H9 (cell line): ENCODE measurements at regions not wholly inside any gene's neighbourhood (a gene's known extent, or its start where the extent isn't known, plus 50 kb on each side); places are given as distances from the start of the nearest gene placed in this dataset.

Source experiments
- DNase-seq: peaks from one replicate; pipeline ENCODE4 v3.0.0-alpha.2; 2017
- H2AFZ ChIP-seq: one replicate; pipeline ENCODE4 v1.6.1; 2013; ENCODE audit warnings: mild to moderate bottlenecking, low read length, control low read depth, moderate library complexity
- H2AK5ac ChIP-seq: 2 replicates; pipeline ENCODE4 v1.6.1; 2013; ENCODE audit warnings: low read length, control low read depth, mixed read lengths; ENCODE audit not compliant: insufficient read length
- H2BK120ac ChIP-seq: one replicate; pipeline ENCODE4 v1.6.1; 2013; ENCODE audit warnings: low read depth, mild to moderate bottlenecking, low read length, control low read depth, inconsistent platforms; ENCODE audit not compliant: poor library complexity, severe bottlenecking
- H2BK12ac ChIP-seq: 2 replicates; pipeline ENCODE4 v1.6.1; 2013; ENCODE audit warnings: low read length, control low read depth, mixed read lengths, low read depth; ENCODE audit not compliant: insufficient read length
- H2BK15ac ChIP-seq: 2 replicates; pipeline ENCODE4 v1.6.1; 2013; ENCODE audit warnings: low read depth, low read length, control low read depth
- H2BK20ac ChIP-seq: one replicate; pipeline ENCODE4 v1.6.1; 2013; ENCODE audit warnings: low read depth, mild to moderate bottlenecking, low read length, control low read depth, inconsistent platforms; ENCODE audit not compliant: poor library complexity, severe bottlenecking
- H2BK5ac ChIP-seq: 2 replicates; pipeline ENCODE4 v1.6.1; 2013; ENCODE audit warnings: low read length, control low read depth, mixed read lengths; ENCODE audit not compliant: insufficient read length
- H3K14ac ChIP-seq: 2 replicates; pipeline ENCODE4 v1.6.1; 2013; ENCODE audit warnings: low read length, control low read depth; ENCODE audit not compliant: insufficient read depth
- H3K18ac ChIP-seq: 2 replicates; pipeline ENCODE4 v1.6.1; 2013; ENCODE audit warnings: low read depth, mild to moderate bottlenecking, mixed read lengths, low read length, control low read depth; ENCODE audit not compliant: insufficient read length
- H3K23ac ChIP-seq: 2 replicates; pipeline ENCODE4 v1.6.1; 2013; ENCODE audit warnings: low read length, control low read depth, mixed read lengths, low read depth; ENCODE audit not compliant: insufficient read length
- H3K23me2 ChIP-seq: 2 replicates; pipeline ENCODE4 v1.6.1; 2013; ENCODE audit warnings: low read depth, mild to moderate bottlenecking, mixed read lengths, low read length, control low read depth; ENCODE audit not compliant: insufficient read length, poor library complexity, severe bottlenecking
- H3K27ac ChIP-seq: 2 replicates; pipeline ENCODE4 v1.5.1; 2013; ENCODE audit warnings: low read length, control low read depth, mixed read lengths, low read depth; ENCODE audit not compliant: insufficient read length
- H3K27me3 ChIP-seq: 2 replicates; pipeline ENCODE4 v1.6.1; 2013; ENCODE audit warnings: low read length, control low read depth, inconsistent platforms; ENCODE audit not compliant: insufficient read depth
- H3K4ac ChIP-seq: 2 replicates; pipeline ENCODE4 v1.6.1; 2013; ENCODE audit warnings: low read depth, mild to moderate bottlenecking, control low read depth, inconsistent platforms, low read length, moderate library complexity
- H3K4me1 ChIP-seq: 2 replicates; pipeline ENCODE4 v1.6.1; 2013; ENCODE audit warnings: low read length, control low read depth, inconsistent platforms; ENCODE audit not compliant: insufficient read depth
- H3K4me2 ChIP-seq: 2 replicates; pipeline ENCODE4 v1.6.1; 2013; ENCODE audit warnings: low read length, control low read depth, mixed read lengths; ENCODE audit not compliant: insufficient read length, insufficient read depth
- H3K56ac ChIP-seq: 2 replicates; pipeline ENCODE4 v1.6.1; 2013; ENCODE audit warnings: low read depth, mild to moderate bottlenecking, mixed read lengths, low read length, control low read depth; ENCODE audit not compliant: insufficient read length
- H3K79me1 ChIP-seq: 2 replicates; pipeline ENCODE4 v1.6.1; 2013; ENCODE audit warnings: low read depth, mild to moderate bottlenecking, moderate library complexity, low read length, control low read depth, inconsistent platforms; ENCODE audit not compliant: insufficient read depth, poor library complexity, severe bottlenecking
- H3K79me2 ChIP-seq: 2 replicates; pipeline ENCODE4 v1.6.1; 2013; ENCODE audit warnings: low read length, control low read depth, inconsistent platforms; ENCODE audit not compliant: insufficient read depth
- H3K9ac ChIP-seq: 2 replicates; pipeline ENCODE4 v1.6.1; 2013; ENCODE audit warnings: low read length, control low read depth, mixed read lengths; ENCODE audit not compliant: insufficient read length; ENCODE audit errors: extremely low read depth
- H3K9me3 ChIP-seq: one replicate; pipeline ENCODE4 v1.6.1; 2013; ENCODE audit warnings: low read depth, low read length, inconsistent platforms; ENCODE audit not compliant: control insufficient read depth
- H3T11ph ChIP-seq: one replicate; pipeline ENCODE4 v1.6.1; 2013; ENCODE audit warnings: mild to moderate bottlenecking, low read length, control low read depth, inconsistent platforms
- H4K20me1 ChIP-seq: one replicate; pipeline ENCODE4 v1.6.1; 2013; ENCODE audit not compliant: control insufficient read depth, insufficient read length, insufficient read depth
- H4K5ac ChIP-seq: 2 replicates; pipeline ENCODE4 v1.6.1; 2013; ENCODE audit warnings: low read depth, mild to moderate bottlenecking, mixed read lengths, low read length, control low read depth; ENCODE audit not compliant: insufficient read length
- H4K8ac ChIP-seq: replicated peaks from 2 replicates; pipeline ENCODE4 v1.6.1; 2013; ENCODE audit warnings: low read length, control low read depth, mixed read lengths, low read depth; ENCODE audit not compliant: insufficient read length
- H4K91ac ChIP-seq: 2 replicates; pipeline ENCODE4 v1.6.1; 2013; ENCODE audit warnings: low read depth, mild to moderate bottlenecking, moderate library complexity, mixed read lengths, low read length, control low read depth; ENCODE audit not compliant: insufficient read length
- H3K27ac Mint-ChIP-seq, 3 experiments: 2 replicates in 2 of 3; 3 replicates in 1 of 3; pipeline ENCODE4 v1.8.0; 2020 to 2021; ENCODE audit warnings: mixed read lengths in 3 of 3, mild to moderate bottlenecking in 1 of 3, moderate library complexity in 1 of 3
- H3K27me3 Mint-ChIP-seq: 2 replicates; pipeline ENCODE4 v1.8.0; 2021; ENCODE audit warnings: low read depth, mild to moderate bottlenecking, moderate library complexity, mixed read lengths
- H3K36me3 Mint-ChIP-seq, 3 experiments: 2 replicates in 2 of 3; 3 replicates in 1 of 3; pipeline ENCODE4 v1.8.0; 2020 to 2021; ENCODE audit warnings: low read depth in 3 of 3, mixed read lengths in 3 of 3; ENCODE audit not compliant: insufficient read depth in 1 of 3
- H3K4me1 Mint-ChIP-seq, 2 experiments: 2 replicates each; pipeline ENCODE4 v1.8.0; 2020; ENCODE audit warnings: mixed read lengths in 2 of 2
- H3K4me3 Mint-ChIP-seq, 2 experiments: 2 replicates in 1 of 2; 3 replicates in 1 of 2; pipeline ENCODE4 v1.8.0; 2020 to 2021; ENCODE audit warnings: mild to moderate bottlenecking in 2 of 2, mixed read lengths in 2 of 2, moderate library complexity in 1 of 2
- H3K9me3 Mint-ChIP-seq, 2 experiments: 2 replicates in 1 of 2; 3 replicates in 1 of 2; pipeline ENCODE4 v1.8.0; 2020; ENCODE audit warnings: mild to moderate bottlenecking in 2 of 2, mixed read lengths in 2 of 2, moderate library complexity in 1 of 2
- WGBS: extraction: QIAGEN DNeasy Blood & Tissue Kit; methylation state at CpG from one replicate; pipeline ENCODE4 v1.1.7; 2013; ENCODE audit warnings: missing lambda C conversion rate, low lambda C conversion rate, mixed read lengths; ENCODE audit not compliant: insufficient read length; ENCODE audit errors: extremely low coverage; 5-methylcytosine and 5-hydroxymethylcytosine counted together
- TF ChIP-seq, protein P1 (sequence below): fragments of 200-600 bp; sonication (generic); conservative IDR thresholded peaks from 3 replicates; pipeline ENCODE4 v1.8.0; 2021; ENCODE audit warnings: antibody characterized with exemption, mild to moderate bottlenecking

GRCh38 chr20:11717562-11717961, 200.1 kb upstream of the BTBD3 start:
- TF ChIP-seq, protein P1, sequence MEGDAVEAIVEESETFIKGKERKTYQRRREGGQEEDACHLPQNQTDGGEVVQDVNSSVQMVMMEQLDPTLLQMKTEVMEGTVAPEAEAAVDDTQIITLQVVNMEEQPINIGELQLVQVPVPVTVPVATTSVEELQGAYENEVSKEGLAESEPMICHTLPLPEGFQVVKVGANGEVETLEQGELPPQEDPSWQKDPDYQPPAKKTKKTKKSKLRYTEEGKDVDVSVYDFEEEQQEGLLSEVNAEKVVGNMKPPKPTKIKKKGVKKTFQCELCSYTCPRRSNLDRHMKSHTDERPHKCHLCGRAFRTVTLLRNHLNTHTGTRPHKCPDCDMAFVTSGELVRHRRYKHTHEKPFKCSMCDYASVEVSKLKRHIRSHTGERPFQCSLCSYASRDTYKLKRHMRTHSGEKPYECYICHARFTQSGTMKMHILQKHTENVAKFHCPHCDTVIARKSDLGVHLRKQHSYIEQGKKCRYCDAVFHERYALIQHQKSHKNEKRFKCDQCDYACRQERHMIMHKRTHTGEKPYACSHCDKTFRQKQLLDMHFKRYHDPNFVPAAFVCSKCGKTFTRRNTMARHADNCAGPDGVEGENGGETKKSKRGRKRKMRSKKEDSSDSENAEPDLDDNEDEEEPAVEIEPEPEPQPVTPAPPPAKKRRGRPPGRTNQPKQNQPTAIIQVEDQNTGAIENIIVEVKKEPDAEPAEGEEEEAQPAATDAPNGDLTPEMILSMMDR, result no peak
- no peak overlapping the region for H3K4ac ChIP-seq
- H2BK15ac ChIP-seq, result no peak overlapping the region
- no peaks in the 10 kb centered on the region for H4K20me1 ChIP-seq
- Mint-ChIP-seq H3K4me3 (no peak overlapping the region), H3K4me1 (peaks cover 53 to 57% of the 10 kb centered on the region in 2 experiments), H3K27ac (peak overlapping the region in 1 of 3 experiments; percentile 49; a peak in 1 of 7 replicates), H3K9me3 (no peaks in the 10 kb centered on the region), H3K27me3 (no peaks in the 10 kb centered on the region), H3K36me3 (no peaks in the 10 kb centered on the region)
- no peak overlapping the region for H4K91ac ChIP-seq
- peak overlapping the region; percentile 21 for H2AK5ac ChIP-seq
- H3K4me2 ChIP-seq, result no peak overlapping the region
- no peak overlapping the region for H2BK20ac ChIP-seq
- H4K5ac ChIP-seq, result no peak overlapping the region
- no peak overlapping the region for H2AFZ ChIP-seq
- H2BK5ac ChIP-seq, result no peak overlapping the region
- H3K4me1 ChIP-seq, result peaks cover 11% of the 10 kb centered on the region; the same call in 1 of the 2 replicates
- H3K23me2 ChIP-seq, result no peaks in the 10 kb centered on the region
- no peak overlapping the region for H3K27ac ChIP-seq
- no peak overlapping the region for H2BK120ac ChIP-seq
- H2BK12ac ChIP-seq, result no peak overlapping the region
- H3K9me3 ChIP-seq, result no peaks in the 10 kb centered on the region
- no peaks in the 10 kb centered on the region for H3K79me2 ChIP-seq
- H3K23ac ChIP-seq, result no peak overlapping the region
- no CpG with 5 or more reads among the region's 3 CpGs for WGBS
- H3K27me3 ChIP-seq, result no peaks in the 10 kb centered on the region
- H3K79me1 ChIP-seq, result no peaks in the 10 kb centered on the region
- no peak overlapping the region for H3K56ac ChIP-seq
- H3K9ac ChIP-seq, result no peak overlapping the region
- DNase-seq, result no peak
- no peak overlapping the region for H3T11ph ChIP-seq
- no peak overlapping the region for H3K14ac ChIP-seq
- no peak overlapping the region for H3K18ac ChIP-seq
- no peak overlapping the region for H4K8ac ChIP-seq
